GM12873 (cell line): ENCODE measurements at regions not wholly inside any gene's neighbourhood (a gene's known extent, or its start where the extent isn't known, plus 50 kb on each side); places are given as distances from the start of the nearest gene placed in this dataset.

Experiments used
- TF ChIP-seq, protein P1 (sequence below): IDR thresholded peaks from 2 replicates; pipeline ENCODE4 v1.5.1; 2012; ENCODE audit warnings: low read depth, mild to moderate bottlenecking, moderate library complexity, low read length, control low read depth; ENCODE audit not compliant: insufficient read depth; ENCODE audit errors: missing control alignments

DNA sequence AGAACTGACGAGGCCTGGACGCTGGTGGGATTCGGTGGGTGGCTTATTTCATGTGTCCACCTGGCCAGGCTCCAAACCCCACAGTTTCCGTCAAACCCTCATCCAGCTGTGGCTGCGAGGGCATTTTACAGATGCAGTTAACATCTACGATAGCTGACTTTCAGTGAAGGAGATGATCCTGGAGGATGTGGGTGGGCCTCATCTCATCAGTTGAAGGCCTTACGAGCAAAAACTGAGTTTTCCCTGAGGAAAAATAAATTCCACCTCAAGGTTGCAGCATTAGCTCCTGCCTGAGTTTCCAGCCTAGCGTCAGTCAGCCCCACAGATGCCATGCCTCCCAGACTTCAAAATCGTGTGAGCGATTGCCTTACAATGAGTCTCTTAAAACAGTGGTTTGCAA, 111.1 kb upstream of the PEG3 start:
- TF ChIP-seq, protein P1, sequence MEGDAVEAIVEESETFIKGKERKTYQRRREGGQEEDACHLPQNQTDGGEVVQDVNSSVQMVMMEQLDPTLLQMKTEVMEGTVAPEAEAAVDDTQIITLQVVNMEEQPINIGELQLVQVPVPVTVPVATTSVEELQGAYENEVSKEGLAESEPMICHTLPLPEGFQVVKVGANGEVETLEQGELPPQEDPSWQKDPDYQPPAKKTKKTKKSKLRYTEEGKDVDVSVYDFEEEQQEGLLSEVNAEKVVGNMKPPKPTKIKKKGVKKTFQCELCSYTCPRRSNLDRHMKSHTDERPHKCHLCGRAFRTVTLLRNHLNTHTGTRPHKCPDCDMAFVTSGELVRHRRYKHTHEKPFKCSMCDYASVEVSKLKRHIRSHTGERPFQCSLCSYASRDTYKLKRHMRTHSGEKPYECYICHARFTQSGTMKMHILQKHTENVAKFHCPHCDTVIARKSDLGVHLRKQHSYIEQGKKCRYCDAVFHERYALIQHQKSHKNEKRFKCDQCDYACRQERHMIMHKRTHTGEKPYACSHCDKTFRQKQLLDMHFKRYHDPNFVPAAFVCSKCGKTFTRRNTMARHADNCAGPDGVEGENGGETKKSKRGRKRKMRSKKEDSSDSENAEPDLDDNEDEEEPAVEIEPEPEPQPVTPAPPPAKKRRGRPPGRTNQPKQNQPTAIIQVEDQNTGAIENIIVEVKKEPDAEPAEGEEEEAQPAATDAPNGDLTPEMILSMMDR, result no peak

DNA sequence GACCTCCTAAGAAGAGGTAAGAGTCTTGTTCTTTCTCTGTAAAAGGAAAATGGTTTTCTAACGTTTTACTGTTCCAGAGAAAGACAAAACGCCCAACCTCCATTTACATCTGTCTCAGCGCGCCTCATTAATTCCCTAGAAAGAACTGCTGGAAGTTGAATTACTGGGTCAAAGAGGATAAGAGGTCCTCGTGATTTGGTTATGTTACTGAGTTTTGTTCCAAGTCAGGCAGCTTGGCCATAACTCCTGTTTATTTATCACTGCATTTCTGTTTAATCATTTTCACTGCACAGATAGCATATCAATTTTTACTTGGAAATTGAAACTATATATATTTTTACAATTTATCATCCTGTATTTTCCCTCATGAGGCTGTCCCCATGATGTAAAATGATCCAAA, 112.9 kb upstream of the PEG3 start:
- TF ChIP-seq, protein P1, result no peak

DNA sequence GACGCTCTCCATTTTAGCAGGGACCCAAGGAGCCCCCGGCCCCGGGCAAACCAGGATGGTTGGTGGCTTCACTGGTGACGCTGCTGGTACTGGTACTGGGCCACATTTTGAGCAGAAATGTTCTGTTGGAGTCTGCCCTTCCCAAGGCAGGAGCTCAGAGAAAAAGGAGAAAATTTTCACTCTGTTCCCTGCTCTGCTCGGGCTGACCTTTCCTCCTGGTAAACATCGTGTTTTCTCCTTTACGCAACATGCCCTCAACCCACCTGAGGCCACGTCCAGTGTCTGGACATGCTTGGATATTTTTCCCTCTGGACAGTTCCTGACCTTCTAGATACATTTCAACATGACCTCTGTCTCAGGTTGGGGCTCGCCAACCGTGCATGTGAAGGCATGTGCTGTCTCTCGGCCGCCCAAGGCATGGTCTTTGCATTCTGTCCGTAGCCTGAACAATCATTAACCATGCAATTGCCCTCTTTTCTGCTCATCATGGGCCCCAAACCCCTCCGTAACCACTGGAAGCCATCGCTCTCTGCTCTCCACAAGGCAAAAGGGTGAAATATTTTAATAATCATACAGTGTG, 115.2 kb upstream of the PEG3 start:
- TF ChIP-seq, protein P1, result no peak

DNA sequence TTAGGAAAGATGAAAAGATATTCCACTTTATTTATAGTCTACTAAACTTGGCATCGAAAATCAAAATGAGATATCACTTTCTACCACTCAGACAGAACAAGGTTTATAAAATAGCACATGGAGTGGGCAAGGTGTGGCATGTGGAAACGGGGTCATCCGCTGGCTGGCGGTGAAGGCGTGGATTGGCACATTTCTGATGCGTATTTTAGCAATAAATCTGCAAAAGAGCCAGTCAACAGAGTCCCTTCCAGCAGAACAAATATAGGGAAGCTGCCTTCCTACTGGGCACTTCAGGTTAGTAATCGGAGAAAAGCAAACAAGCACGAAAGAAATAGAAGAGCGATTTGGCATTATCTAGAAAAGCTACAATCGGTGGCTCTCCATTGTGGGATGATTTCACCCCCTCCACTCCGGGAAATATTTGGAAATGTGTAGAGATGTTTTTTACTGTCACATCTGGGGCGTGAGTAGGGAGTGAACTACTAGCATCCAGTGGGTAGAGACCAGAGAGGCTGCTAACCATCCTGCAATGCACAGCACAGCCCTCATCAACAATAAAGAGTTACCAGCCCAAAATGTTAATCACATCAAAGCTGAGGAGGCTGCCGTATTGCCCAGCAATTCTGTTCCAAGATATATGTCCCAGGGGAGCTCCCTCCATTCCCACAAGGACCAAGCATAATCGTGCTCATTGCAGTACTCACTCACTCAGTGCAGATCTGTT, 116.1 kb upstream of the PEG3 start:
- TF ChIP-seq, protein P1, result no peak

DNA sequence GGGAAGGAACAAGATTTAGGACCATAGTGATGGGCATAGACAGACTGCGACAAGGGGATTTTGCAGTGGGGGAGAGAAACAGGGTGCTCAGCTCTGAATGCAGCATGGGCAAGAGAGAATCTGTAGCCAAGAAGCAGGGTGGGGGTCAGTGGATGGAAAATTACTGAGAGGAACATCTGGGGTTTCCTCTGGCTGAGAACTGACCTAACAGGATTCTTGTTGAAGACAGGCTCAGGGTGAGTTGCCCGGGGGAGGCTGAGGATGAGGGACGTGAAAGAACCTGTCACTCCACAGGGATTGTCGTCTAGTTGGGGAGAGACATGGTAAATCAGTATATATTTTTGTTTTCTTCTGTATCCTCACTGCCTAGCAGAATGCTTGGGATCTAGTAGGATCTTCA, 118.7 kb upstream of the PEG3 start:
- TF ChIP-seq, protein P1, result no peak

DNA sequence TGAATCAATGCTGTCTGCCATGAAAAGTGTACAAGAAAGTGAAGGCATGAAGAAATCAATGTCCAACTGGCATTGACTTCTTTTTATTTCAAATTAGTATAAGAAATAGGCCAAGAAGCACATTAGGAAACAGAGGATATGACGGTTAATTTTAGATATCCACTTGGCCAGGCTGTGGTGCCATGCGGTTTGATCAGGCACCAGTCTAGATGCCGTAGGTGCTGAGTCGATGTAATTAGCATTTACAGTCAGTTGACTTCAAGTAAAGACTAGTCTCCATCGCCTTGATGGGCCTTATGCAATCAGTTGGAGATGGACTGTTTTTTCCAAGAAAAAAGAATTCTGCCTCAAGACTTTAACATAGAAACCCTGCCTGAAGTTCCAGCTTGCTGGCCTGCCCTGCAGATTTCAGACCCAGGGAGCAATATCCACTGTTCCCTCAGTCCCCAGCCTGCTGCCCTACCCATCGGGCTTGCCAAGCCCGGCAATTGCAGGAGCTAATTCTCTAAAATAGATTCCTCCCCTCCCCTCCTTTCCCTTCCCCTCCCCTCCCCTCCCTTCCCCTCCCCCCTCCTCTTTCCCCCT, 120.5 kb upstream of the PEG3 start:
- TF ChIP-seq, protein P1, result no peak

DNA sequence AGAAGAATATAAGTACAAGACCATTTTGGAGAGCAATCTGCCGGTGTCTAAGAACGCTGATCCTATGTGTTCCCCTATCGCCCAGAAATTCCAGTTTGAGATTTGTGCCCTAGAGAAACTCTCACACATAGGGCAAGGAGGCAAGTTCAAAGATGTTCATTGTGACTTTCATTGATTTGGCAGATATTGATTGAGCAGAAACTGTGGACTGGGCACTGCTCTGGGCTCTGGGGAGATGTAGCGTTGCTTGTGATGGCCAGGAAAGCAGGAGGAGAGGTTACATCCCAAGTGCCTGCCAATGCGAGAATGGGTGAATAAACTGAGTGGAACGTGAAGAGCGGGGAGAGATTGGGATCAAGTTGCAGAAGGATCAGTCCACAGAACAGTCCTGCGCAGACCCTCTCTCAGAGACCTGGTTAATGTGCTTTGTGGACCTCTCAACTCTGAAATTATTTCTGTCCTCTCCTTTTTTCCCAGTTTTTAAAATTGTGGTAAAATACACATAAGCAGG, 123.9 kb upstream of the PEG3 start:
- TF ChIP-seq, protein P1, result no peak
